IMR-90 (cell line): ENCODE measurements at regions not wholly inside any gene's neighbourhood (a gene's known extent, or its start where the extent isn't known, plus 50 kb on each side); places are given as distances from the start of the nearest gene placed in this dataset.

ENCODE experiments used
- CEBPB ChIP-seq: IDR thresholded peaks from 2 replicates; pipeline ENCODE4 v1.6.1; 2012; ENCODE audit warnings: low read depth, low read length, improper control_type of control experiment
- MAFK ChIP-seq: IDR thresholded peaks from 2 replicates; pipeline ENCODE4 v1.6.1; 2012; ENCODE audit warnings: low read depth, low read length, improper control_type of control experiment
- NFE2L2 ChIP-seq: fragments of 150-350 bp; IDR thresholded peaks from 2 replicates; pipeline ENCODE4 v1.6.1; 2016; ENCODE audit warnings: low read depth, mild to moderate bottlenecking, low read length
- POLR2A ChIP-seq: IDR thresholded peaks from 2 replicates; pipeline ENCODE4 v1.6.1; 2012; ENCODE audit warnings: mild to moderate bottlenecking, low read depth, low read length
- RAD21 ChIP-seq: IDR thresholded peaks from 2 replicates; pipeline ENCODE4 v1.6.1; 2012; ENCODE audit warnings: low read length, improper control_type of control experiment
- RCOR1 ChIP-seq: IDR thresholded peaks from 2 replicates; pipeline ENCODE4 v1.6.1; 2012; ENCODE audit warnings: mild to moderate bottlenecking, low read length, improper control_type of control experiment; ENCODE audit not compliant: insufficient replicate concordance
- TF ChIP-seq, protein P1 (sequence below): conservative IDR thresholded peaks from 2 replicates; pipeline ENCODE4 v1.5.1; 2012; ENCODE audit warnings: mild to moderate bottlenecking, low read depth, low read length, improper control_type of control experiment

DNA sequence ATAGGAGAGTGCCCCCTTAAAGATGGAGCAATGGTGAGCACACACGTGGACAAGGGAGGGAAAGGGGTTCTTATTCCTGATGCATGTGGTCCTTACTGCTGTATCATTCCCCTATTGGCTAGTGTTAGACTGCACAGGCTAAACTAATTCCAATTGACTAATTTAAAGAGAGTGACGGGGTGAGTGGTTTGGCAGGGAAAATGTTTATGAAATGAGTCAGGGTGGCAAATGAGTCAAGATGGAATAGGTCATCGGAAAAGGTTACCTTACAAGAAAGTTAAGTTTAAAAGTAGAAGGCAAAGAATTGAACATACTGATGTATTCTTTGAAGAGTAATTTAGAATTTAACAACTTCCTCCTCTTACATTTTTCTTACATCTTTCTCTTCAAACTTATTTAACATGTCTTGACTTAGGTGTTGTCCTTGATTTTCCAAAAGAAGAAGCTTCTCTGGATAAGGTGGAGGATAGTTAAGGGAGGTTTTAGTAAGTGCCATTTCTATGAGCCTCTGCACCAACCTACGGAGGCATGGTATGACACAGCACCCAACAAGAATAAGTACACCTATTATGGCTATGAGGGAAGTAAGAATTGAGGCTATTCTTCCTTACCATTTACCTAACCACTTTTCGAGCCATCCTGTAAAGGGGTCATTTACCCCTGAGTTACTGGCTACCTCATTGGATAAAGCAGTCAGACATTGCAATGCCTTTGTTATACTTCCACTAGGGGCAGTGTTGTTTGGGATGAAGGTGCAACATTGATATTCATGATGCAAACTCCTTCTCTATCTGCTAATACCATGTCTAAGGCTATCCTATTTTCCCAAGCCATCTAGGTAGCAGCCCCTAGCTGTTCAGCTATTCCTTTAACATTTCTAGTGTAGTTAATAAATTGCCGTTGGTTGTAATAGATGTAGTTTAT is 1345.8 kb upstream of the LRRTM1 start:
- TF ChIP-seq, protein P1, sequence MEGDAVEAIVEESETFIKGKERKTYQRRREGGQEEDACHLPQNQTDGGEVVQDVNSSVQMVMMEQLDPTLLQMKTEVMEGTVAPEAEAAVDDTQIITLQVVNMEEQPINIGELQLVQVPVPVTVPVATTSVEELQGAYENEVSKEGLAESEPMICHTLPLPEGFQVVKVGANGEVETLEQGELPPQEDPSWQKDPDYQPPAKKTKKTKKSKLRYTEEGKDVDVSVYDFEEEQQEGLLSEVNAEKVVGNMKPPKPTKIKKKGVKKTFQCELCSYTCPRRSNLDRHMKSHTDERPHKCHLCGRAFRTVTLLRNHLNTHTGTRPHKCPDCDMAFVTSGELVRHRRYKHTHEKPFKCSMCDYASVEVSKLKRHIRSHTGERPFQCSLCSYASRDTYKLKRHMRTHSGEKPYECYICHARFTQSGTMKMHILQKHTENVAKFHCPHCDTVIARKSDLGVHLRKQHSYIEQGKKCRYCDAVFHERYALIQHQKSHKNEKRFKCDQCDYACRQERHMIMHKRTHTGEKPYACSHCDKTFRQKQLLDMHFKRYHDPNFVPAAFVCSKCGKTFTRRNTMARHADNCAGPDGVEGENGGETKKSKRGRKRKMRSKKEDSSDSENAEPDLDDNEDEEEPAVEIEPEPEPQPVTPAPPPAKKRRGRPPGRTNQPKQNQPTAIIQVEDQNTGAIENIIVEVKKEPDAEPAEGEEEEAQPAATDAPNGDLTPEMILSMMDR, result no peak
- TF ChIP-seq RAD21, result no peak
- TF ChIP-seq NFE2L2, result no peak
- TF ChIP-seq POLR2A, result no peak
- TF ChIP-seq RCOR1, result no peak
- no peak for TF ChIP-seq CEBPB
- no peak for TF ChIP-seq MAFK
